ENCODE measurements at regions not wholly inside any gene's neighbourhood (a gene's known extent, or its start where the extent isn't known, plus 50 kb on each side); places are given as distances from the start of the nearest gene placed in this dataset.
"Not testable (repeated sequence)": the region's sequence is repeated elsewhere in the genome, so short reads cannot be mapped to it uniquely, and the experiment has no call there.

DNA sequence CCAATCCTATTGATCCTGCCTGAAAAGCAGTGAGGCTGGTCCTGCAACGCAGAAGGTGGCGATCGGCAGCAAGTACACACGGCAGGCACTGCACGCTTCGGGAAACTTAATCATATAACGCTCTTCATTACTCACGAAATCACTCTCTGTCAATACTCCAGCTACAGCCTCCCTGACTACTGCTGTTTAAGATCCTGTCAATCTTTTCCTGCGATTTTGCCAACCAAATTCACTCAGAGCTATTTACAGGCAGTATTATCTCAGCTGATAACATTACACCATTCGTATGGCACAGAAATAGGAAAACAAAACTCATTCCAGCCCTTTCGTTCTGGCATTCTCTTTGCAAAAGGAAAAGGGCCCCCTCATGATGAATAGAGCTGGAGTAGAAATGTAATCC lies 262.4 kb upstream of the CDH8 start:
- no peak for DNase-seq (ENCODE audit: low read depth, low spot score)
- WGBS (ENCODE audit: insufficient coverage, insufficient read length): 100% methylated on average over 1 of the region's 11 CpGs
- no peak overlapping the region for H3K27ac ChIP-seq (ENCODE audit: low read length)
- no peaks in the 10 kb centered on the region for H3K27me3 ChIP-seq (ENCODE audit: control insufficient read depth, insufficient read depth, low read length)
- H3K9me3 ChIP-seq (ENCODE audit: control insufficient read depth, insufficient read depth, low read length): no peaks in the 10 kb centered on the region
- no peaks in the 10 kb centered on the region for H3K36me3 ChIP-seq (ENCODE audit: control insufficient read depth, insufficient read depth, low read length)
- no peaks in the 10 kb centered on the region for H3K4me1 ChIP-seq (ENCODE audit: control insufficient read depth, insufficient read depth, low read length)
- H3K4me3 ChIP-seq (ENCODE audit: low read length): no peak overlapping the region

- no CpG with 5 or more reads among the region's 6 CpGs for WGBS (ENCODE audit: insufficient coverage, insufficient read length)
- Histone ChIP-seq H3K9me3 (ENCODE audit: control insufficient read depth, insufficient read depth, low read length) (no peaks in the 10 kb centered on the region), H3K27me3 (ENCODE audit: control insufficient read depth, insufficient read depth, low read length) (no peaks in the 10 kb centered on the region), H3K4me3 (ENCODE audit: low read length) (no peak overlapping the region), H3K4me1 (ENCODE audit: control insufficient read depth, insufficient read depth, low read length) (no peaks in the 10 kb centered on the region), H3K36me3 (ENCODE audit: control insufficient read depth, insufficient read depth, low read length) (no peaks in the 10 kb centered on the region), H3K27ac (ENCODE audit: low read length) (no peak overlapping the region)
- no peak for DNase-seq (ENCODE audit: low read depth, low spot score)
Measured at GRCh38 chr16:62294213-62294972, 258.2 kb upstream of the CDH8 start.

GRCh38 chr16:62288990-62289629 lies 252.9 kb upstream of the CDH8 start:
- no CpG with 5 or more reads among the region's 2 CpGs for WGBS (ENCODE audit: insufficient coverage, insufficient read length)
- H3K4me3 ChIP-seq (ENCODE audit: low read length): no peak overlapping the region
- no peak for DNase-seq (ENCODE audit: low read depth, low spot score)
- no peaks in the 10 kb centered on the region for H3K4me1 ChIP-seq (ENCODE audit: control insufficient read depth, insufficient read depth, low read length)
- no peak overlapping the region for H3K27ac ChIP-seq (ENCODE audit: low read length)
- no peaks in the 10 kb centered on the region for H3K9me3 ChIP-seq (ENCODE audit: control insufficient read depth, insufficient read depth, low read length)
- H3K36me3 ChIP-seq (ENCODE audit: control insufficient read depth, insufficient read depth, low read length): no peaks in the 10 kb centered on the region
- no peaks in the 10 kb centered on the region for H3K27me3 ChIP-seq (ENCODE audit: control insufficient read depth, insufficient read depth, low read length)

GRCh38 chr16:62280506-62280905 lies 244.3 kb upstream of the CDH8 start:
- Histone ChIP-seq H3K36me3 (ENCODE audit: control insufficient read depth, insufficient read depth, low read length) (no peaks in the 10 kb centered on the region), H3K27ac (ENCODE audit: low read length) (no peak overlapping the region), H3K27me3 (ENCODE audit: control insufficient read depth, insufficient read depth, low read length) (no peaks in the 10 kb centered on the region), H3K9me3 (ENCODE audit: control insufficient read depth, insufficient read depth, low read length) (no peaks in the 10 kb centered on the region), H3K4me3 (ENCODE audit: low read length) (no peak overlapping the region), H3K4me1 (ENCODE audit: control insufficient read depth, insufficient read depth, low read length) (no peaks in the 10 kb centered on the region)
- no peak for DNase-seq (ENCODE audit: low read depth, low spot score)
- no CpG with 5 or more reads among the region's 3 CpGs for WGBS (ENCODE audit: insufficient coverage, insufficient read length)

DNA sequence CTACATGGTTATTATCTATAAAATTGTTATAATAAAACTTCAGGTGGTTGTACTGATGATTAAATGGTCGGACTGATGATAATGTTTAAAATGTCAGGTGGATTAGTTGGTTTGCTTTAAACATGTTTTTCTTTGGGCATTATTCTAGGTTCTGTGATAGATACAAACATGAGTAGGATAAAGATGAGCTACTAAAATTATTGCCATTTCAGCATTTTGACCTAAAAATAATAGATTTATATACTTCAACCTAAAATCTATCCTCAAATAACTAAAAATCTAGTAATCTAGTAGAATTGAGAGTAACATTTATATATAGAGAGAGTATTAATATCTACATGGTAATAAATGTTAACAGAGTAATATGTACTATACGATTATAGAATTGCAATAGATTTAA lies 241.7 kb upstream of the CDH8 start:
- WGBS (ENCODE audit: insufficient coverage, insufficient read length): no CpG with 5 or more reads among the region's 2 CpGs
- Histone ChIP-seq H3K4me1 (ENCODE audit: control insufficient read depth, insufficient read depth, low read length) (no peaks in the 10 kb centered on the region), H3K27ac (ENCODE audit: low read length) (no peak overlapping the region), H3K36me3 (ENCODE audit: control insufficient read depth, insufficient read depth, low read length) (no peaks in the 10 kb centered on the region), H3K27me3 (ENCODE audit: control insufficient read depth, insufficient read depth, low read length) (no peaks in the 10 kb centered on the region), H3K4me3 (ENCODE audit: low read length) (no peak overlapping the region), H3K9me3 (ENCODE audit: control insufficient read depth, insufficient read depth, low read length) (no peaks in the 10 kb centered on the region)
- DNase-seq (ENCODE audit: low read depth, low spot score): no peak

GRCh38 chr16:62276637-62277036 lies 240.4 kb upstream of the CDH8 start:
- no peak overlapping the region for H3K4me3 ChIP-seq (ENCODE audit: low read length)
- no peak for DNase-seq (ENCODE audit: low read depth, low spot score)
- H3K27me3 ChIP-seq (ENCODE audit: control insufficient read depth, insufficient read depth, low read length): no peaks in the 10 kb centered on the region
- no peaks in the 10 kb centered on the region for H3K4me1 ChIP-seq (ENCODE audit: control insufficient read depth, insufficient read depth, low read length)
- WGBS (ENCODE audit: insufficient coverage, insufficient read length): no CpG with 5 or more reads among the region's 7 CpGs
- no peak overlapping the region for H3K27ac ChIP-seq (ENCODE audit: low read length)
- H3K36me3 ChIP-seq (ENCODE audit: control insufficient read depth, insufficient read depth, low read length): no peaks in the 10 kb centered on the region
- no peaks in the 10 kb centered on the region for H3K9me3 ChIP-seq (ENCODE audit: control insufficient read depth, insufficient read depth, low read length)

DNA sequence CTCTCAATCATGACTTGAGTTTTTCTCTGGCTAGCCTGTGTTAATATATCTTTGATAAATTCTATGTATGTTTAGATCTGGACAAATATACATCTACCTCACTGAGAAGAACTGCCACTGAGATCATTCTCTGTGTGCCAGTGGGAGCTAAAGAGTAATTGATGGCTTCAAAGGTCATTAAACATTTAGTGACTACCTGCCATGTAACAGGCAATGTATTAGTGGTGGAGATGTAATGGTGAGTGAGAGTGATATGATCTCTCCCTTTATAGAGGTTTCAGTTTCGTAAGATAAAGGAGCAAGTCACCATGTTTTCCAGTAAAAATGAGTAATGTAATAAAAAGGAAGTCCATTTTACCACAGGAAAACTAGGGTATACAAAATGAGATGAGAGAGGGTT lies 235.8 kb upstream of the CDH8 start:
- no peaks in the 10 kb centered on the region for H3K4me1 ChIP-seq (ENCODE audit: control insufficient read depth, insufficient read depth, low read length)
- H3K36me3 ChIP-seq (ENCODE audit: control insufficient read depth, insufficient read depth, low read length): no peaks in the 10 kb centered on the region
- no peak overlapping the region for H3K27ac ChIP-seq (ENCODE audit: low read length)
- no peak for DNase-seq (ENCODE audit: low read depth, low spot score)
- no peaks in the 10 kb centered on the region for H3K9me3 ChIP-seq (ENCODE audit: control insufficient read depth, insufficient read depth, low read length)
- no peak overlapping the region for H3K4me3 ChIP-seq (ENCODE audit: low read length)
- WGBS (ENCODE audit: insufficient coverage, insufficient read length): no CpG with 5 or more reads among the region's 1 CpG
- H3K27me3 ChIP-seq (ENCODE audit: control insufficient read depth, insufficient read depth, low read length): no peaks in the 10 kb centered on the region

GRCh38 chr16:62261760-62262159 lies 225.5 kb upstream of the CDH8 start:
- no peaks in the 10 kb centered on the region for H3K36me3 ChIP-seq (ENCODE audit: control insufficient read depth, insufficient read depth, low read length)
- no peaks in the 10 kb centered on the region for H3K4me1 ChIP-seq (ENCODE audit: control insufficient read depth, insufficient read depth, low read length)
- no peaks in the 10 kb centered on the region for H3K9me3 ChIP-seq (ENCODE audit: control insufficient read depth, insufficient read depth, low read length)
- DNase-seq (ENCODE audit: low read depth, low spot score): no peak
- H3K27me3 ChIP-seq (ENCODE audit: control insufficient read depth, insufficient read depth, low read length): no peaks in the 10 kb centered on the region
- no CpG with 5 or more reads among the region's 3 CpGs for WGBS (ENCODE audit: insufficient coverage, insufficient read length)
- no peak overlapping the region for H3K4me3 ChIP-seq (ENCODE audit: low read length)
- no peak overlapping the region for H3K27ac ChIP-seq (ENCODE audit: low read length)

GRCh38 chr16:62258931-62259435 lies 222.7 kb upstream of the CDH8 start:
- not testable (repeated sequence) for H3K4me1 ChIP-seq (ENCODE audit: control insufficient read depth, insufficient read depth, low read length); H3K27me3 ChIP-seq (ENCODE audit: control insufficient read depth, insufficient read depth, low read length); H3K9me3 ChIP-seq (ENCODE audit: control insufficient read depth, insufficient read depth, low read length); H3K27ac ChIP-seq (ENCODE audit: low read length); H3K36me3 ChIP-seq (ENCODE audit: control insufficient read depth, insufficient read depth, low read length); H3K4me3 ChIP-seq (ENCODE audit: low read length); DNase-seq (ENCODE audit: low read depth, low spot score)
- WGBS (ENCODE audit: insufficient coverage, insufficient read length): no CpG with 5 or more reads among the region's 2 CpGs

GRCh38 chr16:62256406-62256805 lies 220.2 kb upstream of the CDH8 start:
- Histone ChIP-seq H3K4me3 (ENCODE audit: low read length) (no peak overlapping the region), H3K36me3 (ENCODE audit: control insufficient read depth, insufficient read depth, low read length) (no peaks in the 10 kb centered on the region), H3K4me1 (ENCODE audit: control insufficient read depth, insufficient read depth, low read length) (no peaks in the 10 kb centered on the region; the same call in 1 of the 2 replicates), H3K27me3 (ENCODE audit: control insufficient read depth, insufficient read depth, low read length) (no peaks in the 10 kb centered on the region), H3K27ac (ENCODE audit: low read length) (no peak overlapping the region), H3K9me3 (ENCODE audit: control insufficient read depth, insufficient read depth, low read length) (no peaks in the 10 kb centered on the region)
- DNase-seq (ENCODE audit: low read depth, low spot score): no peak
- no CpG with 5 or more reads among the region's 2 CpGs for WGBS (ENCODE audit: insufficient coverage, insufficient read length)

GRCh38 chr16:62254847-62255246 lies 218.6 kb upstream of the CDH8 start:
- H3K27ac ChIP-seq (ENCODE audit: low read length): no peak overlapping the region
- H3K9me3 ChIP-seq (ENCODE audit: control insufficient read depth, insufficient read depth, low read length): no peaks in the 10 kb centered on the region
- DNase-seq (ENCODE audit: low read depth, low spot score): no peak
- no peaks in the 10 kb centered on the region; the same call in 1 of the 2 replicates for H3K4me1 ChIP-seq (ENCODE audit: control insufficient read depth, insufficient read depth, low read length)
- no peaks in the 10 kb centered on the region for H3K36me3 ChIP-seq (ENCODE audit: control insufficient read depth, insufficient read depth, low read length)
- no peaks in the 10 kb centered on the region for H3K27me3 ChIP-seq (ENCODE audit: control insufficient read depth, insufficient read depth, low read length)
- H3K4me3 ChIP-seq (ENCODE audit: low read length): no peak overlapping the region
